Tibial nerve (tissue), 4 donors: ENCODE measurements at regions not wholly inside any gene's neighbourhood (a gene's known extent, or its start where the extent isn't known, plus 50 kb on each side); places are given as distances from the start of the nearest gene placed in this dataset.

Experiments
- DNase-seq, 2 donors: peaks; one replicate each; pipeline ENCODE4 v3.0.0-alpha.2; 2019; ENCODE audit warnings: low spot score in 2 of 2
- H3K27ac ChIP-seq, 4 donors: fragments of 200-600 bp; sonication (generic) in 3 of 4; one replicate each; pipeline ENCODE4 v1.5.1; 2017 to 2019; ENCODE audit warnings: mild to moderate bottlenecking in 1 of 4
- H3K27me3 ChIP-seq, 2 donors: fragments of 200-600 bp; sonication (generic) in 1 of 2; one replicate each; pipeline versions ENCODE4 v1.5.1 to v1.6.0; 2017 to 2019
- H3K36me3 ChIP-seq, 3 donors: fragments of 200-600 bp; sonication (generic); one replicate each; pipeline ENCODE4 v1.5.1; 2018 to 2019
- H3K4me1 ChIP-seq, 4 donors: fragments of 200-600 bp; sonication (generic) in 3 of 4; one replicate each; pipeline ENCODE4 v1.5.1; 2017 to 2019
- H3K4me3 ChIP-seq, 4 donors: fragments of 200-600 bp; sonication (generic) in 3 of 4; one replicate each; pipeline ENCODE4 v1.5.1; 2017 to 2019; ENCODE audit warnings: mild to moderate bottlenecking in 1 of 4, moderate library complexity in 1 of 4
- H3K9me3 ChIP-seq, 4 donors: fragments of 200-600 bp; sonication (generic) in 3 of 4; one replicate each; pipeline ENCODE4 v1.5.1; 2017 to 2019
- EP300 ChIP-seq, 2 donors: sonication (generic); formaldehyde crosslinking; IDR thresholded peaks; one replicate each; pipeline ENCODE4 v1.6.1; 2017; ENCODE audit warnings: antibody characterized with exemption in 2 of 2, mild to moderate bottlenecking in 1 of 2
- POLR2A ChIP-seq, 2 donors: fragments of 450-650 bp; IDR thresholded peaks; one replicate each; pipeline ENCODE4 v1.6.1; 2017; ENCODE audit warnings: antibody characterized with exemption in 2 of 2, mild to moderate bottlenecking in 2 of 2, moderate library complexity in 2 of 2
- WGBS, 2 donors: methylation state at CpG; one replicate each; pipeline ENCODE4 v1.1.5; 2018; 5-methylcytosine and 5-hydroxymethylcytosine counted together
- TF ChIP-seq, protein P1 (sequence below), 5 experiments: fragments of 200-600 bp in 3 of 5; fragments of 450-650 bp in 2 of 5; sonication (generic) in 3 of 5; IDR thresholded peaks; one replicate each; pipeline ENCODE4 v1.5.1; 2016 to 2019; ENCODE audit warnings: antibody characterized with exemption in 5 of 5, mild to moderate bottlenecking in 3 of 5, moderate library complexity in 2 of 5

DNA sequence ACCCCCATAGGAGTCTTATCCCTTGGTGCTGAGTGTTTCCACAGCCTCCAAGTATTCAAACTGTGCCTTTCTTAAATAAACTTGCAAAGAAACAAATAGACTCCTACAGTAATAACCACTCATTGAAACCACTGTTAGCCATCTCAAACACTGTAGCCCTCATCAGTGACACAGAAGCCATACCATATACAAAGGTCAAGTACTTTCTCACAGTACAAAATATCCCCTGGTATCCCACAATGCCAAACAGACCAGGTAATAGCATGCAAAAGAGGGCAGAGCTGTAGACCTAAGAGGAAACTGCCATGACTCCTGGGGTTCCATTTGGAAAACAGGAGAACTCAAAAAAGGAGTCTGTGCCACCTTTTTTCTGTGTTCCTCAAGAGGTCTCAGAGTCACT, 173.8 kb upstream of the PPP1R2C start:
- H3K9me3 ChIP-seq: no peaks in the 10 kb centered on the region
- no peak overlapping the region for H3K27ac ChIP-seq
- DNase-seq: no peak
- TF ChIP-seq, protein P1, sequence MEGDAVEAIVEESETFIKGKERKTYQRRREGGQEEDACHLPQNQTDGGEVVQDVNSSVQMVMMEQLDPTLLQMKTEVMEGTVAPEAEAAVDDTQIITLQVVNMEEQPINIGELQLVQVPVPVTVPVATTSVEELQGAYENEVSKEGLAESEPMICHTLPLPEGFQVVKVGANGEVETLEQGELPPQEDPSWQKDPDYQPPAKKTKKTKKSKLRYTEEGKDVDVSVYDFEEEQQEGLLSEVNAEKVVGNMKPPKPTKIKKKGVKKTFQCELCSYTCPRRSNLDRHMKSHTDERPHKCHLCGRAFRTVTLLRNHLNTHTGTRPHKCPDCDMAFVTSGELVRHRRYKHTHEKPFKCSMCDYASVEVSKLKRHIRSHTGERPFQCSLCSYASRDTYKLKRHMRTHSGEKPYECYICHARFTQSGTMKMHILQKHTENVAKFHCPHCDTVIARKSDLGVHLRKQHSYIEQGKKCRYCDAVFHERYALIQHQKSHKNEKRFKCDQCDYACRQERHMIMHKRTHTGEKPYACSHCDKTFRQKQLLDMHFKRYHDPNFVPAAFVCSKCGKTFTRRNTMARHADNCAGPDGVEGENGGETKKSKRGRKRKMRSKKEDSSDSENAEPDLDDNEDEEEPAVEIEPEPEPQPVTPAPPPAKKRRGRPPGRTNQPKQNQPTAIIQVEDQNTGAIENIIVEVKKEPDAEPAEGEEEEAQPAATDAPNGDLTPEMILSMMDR (IDR thresholded peaks at IDR 0.05): no peak
- TF ChIP-seq POLR2A (IDR thresholded peaks at IDR 0.05) (no peak), EP300 (IDR thresholded peaks at IDR 0.05) (no peak)
- no peaks in the 10 kb centered on the region for H3K36me3 ChIP-seq
- H3K4me3 ChIP-seq: no peak overlapping the region
- H3K4me1 ChIP-seq: no peaks in the 10 kb centered on the region
- peaks cover 0 to 6% of the 10 kb centered on the region in 2 donors for H3K27me3 ChIP-seq

DNA sequence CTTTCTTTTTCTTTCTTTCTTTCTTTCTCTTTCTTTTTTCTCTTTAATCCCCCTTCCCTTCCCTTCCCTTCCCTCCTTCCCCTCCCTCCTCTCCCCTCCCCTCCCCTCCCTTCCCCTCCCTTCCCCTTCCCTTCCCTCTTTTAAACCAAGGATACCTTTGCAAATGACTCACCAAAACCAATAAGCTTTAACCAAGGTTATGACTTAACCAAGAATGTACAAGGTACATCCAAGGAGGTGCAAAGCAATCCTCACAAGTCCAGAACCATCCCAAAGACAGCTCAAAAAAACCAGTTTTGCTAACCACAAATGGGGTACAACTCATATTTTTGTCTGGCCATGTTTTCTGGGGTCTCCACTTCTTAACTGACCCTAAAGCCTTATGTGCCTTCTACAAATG, 174.7 kb upstream of the PPP1R2C start:
- no peak overlapping the region for H3K27ac ChIP-seq
- H3K9me3 ChIP-seq: no peaks in the 10 kb centered on the region
- no peaks in the 10 kb centered on the region for H3K36me3 ChIP-seq
- peaks cover 0 to 6% of the 10 kb centered on the region in 2 donors for H3K27me3 ChIP-seq
- TF ChIP-seq, protein P1 (IDR thresholded peaks at IDR 0.05): no peak
- no peak for TF ChIP-seq EP300 (IDR thresholded peaks at IDR 0.05)
- no peak for TF ChIP-seq POLR2A (IDR thresholded peaks at IDR 0.05)
- no peaks in the 10 kb centered on the region for H3K4me1 ChIP-seq
- DNase-seq: no peak
- H3K4me3 ChIP-seq: no peak overlapping the region

DNA sequence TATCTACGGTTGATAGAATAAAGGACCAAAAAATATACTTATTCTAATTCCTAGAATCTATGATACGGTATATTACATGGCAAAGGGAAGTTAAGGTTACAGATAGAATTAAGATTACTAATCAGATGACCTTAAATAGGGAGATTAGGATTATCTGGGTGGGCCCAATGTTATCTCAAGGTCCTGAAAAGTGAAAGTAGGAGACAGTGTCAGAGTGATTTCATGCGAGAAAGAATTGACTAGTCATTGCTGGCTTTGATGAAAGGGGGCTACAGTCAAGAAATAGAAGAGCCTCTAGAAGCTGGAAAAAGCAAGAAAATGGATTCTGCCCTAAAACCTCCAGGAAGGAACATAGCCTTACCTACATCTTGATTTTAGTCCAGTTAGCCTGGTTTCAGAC, 176.9 kb upstream of the PPP1R2C start:
- H3K4me1 ChIP-seq: no peaks in the 10 kb centered on the region
- H3K4me3 ChIP-seq: no peak overlapping the region
- TF ChIP-seq, protein P1 (IDR thresholded peaks at IDR 0.05): no peak
- no peak for TF ChIP-seq POLR2A (IDR thresholded peaks at IDR 0.05)
- TF ChIP-seq EP300 (IDR thresholded peaks at IDR 0.05): no peak
- H3K36me3 ChIP-seq: no peaks in the 10 kb centered on the region
- WGBS, 2 donors: 79 to 88% methylated on average over 3 of the region's 3 CpGs
- H3K9me3 ChIP-seq: no peaks in the 10 kb centered on the region
- no peak for DNase-seq
- H3K27me3 ChIP-seq: peaks cover 0 to 3% of the 10 kb centered on the region in 2 donors
- no peak overlapping the region for H3K27ac ChIP-seq

DNA sequence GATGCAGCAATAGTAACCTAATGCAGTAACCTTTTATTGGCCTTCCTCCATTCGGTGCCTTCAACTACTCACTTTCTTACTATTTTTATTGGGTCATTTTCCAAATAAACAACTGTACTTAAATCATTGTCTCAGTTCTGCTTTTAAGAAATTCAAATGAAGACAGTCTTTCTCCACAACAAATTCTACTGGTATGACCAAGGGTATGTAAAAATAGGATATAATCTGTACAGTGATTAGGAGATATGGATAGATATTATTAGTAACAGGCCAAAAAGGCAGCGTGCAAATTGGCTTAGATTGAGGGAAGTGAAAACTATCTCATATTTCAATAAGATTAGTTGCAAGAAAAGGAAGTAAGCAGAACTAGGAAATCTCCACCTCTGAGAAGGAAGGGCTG, 177.4 kb upstream of the PPP1R2C start:
- H3K27ac ChIP-seq: no peak overlapping the region
- H3K4me3 ChIP-seq: no peak overlapping the region
- H3K36me3 ChIP-seq: no peaks in the 10 kb centered on the region
- no peaks in the 10 kb centered on the region for H3K4me1 ChIP-seq
- WGBS, 2 donors: 56 to 62% methylated on average over 2 of the region's 2 CpGs
- TF ChIP-seq, protein P1 (IDR thresholded peaks at IDR 0.05): no peak
- TF ChIP-seq POLR2A (IDR thresholded peaks at IDR 0.05): no peak
- no peak for TF ChIP-seq EP300 (IDR thresholded peaks at IDR 0.05)
- no peak for DNase-seq
- no peaks in the 10 kb centered on the region for H3K9me3 ChIP-seq
- H3K27me3 ChIP-seq: peaks cover 0 to 3% of the 10 kb centered on the region in 2 donors

DNA sequence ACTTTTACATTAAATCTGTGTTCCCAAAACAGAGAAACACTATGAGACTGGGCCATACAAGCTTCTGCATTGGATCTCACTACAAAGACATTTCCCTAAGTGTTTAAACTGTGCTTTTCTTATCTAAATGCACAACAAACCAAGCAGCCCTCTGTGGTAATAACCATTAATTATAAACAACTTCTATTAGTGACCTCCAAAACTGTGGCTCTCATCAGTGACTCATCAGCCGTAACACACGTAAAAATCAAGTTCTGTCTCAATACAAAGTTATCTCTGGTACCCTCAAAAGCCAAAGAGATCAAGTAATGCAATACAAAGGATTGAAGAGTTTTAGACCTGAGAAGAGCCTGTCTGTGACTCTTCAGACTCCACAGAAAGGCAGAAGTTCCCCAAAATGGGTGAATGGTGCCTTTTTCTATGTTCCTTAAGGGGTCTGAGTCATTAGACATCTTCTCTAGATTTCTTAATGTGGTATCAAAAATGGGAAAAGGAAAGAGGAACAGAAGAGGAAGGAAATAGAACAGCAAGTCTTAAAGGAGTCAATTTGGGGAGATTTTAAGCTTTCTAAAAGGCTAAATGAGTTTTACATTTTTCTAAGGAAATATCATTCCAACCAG, 189.8 kb upstream of the PPP1R2C start:
- Histone ChIP-seq H3K36me3 (no peaks in the 10 kb centered on the region), H3K4me3 (no peak overlapping the region), H3K27ac (no peak overlapping the region), H3K9me3 (no peaks in the 10 kb centered on the region), H3K27me3 (no peaks in the 10 kb centered on the region), H3K4me1 (no peaks in the 10 kb centered on the region)
- WGBS, 2 donors: 61 to 69% methylated on average over 2 of the region's 2 CpGs
- no peak for DNase-seq
- TF ChIP-seq EP300 (IDR thresholded peaks at IDR 0.05) (no peak), POLR2A (IDR thresholded peaks at IDR 0.05) (no peak)
- TF ChIP-seq, protein P1 (IDR thresholded peaks at IDR 0.05): no peak
